Duodenal mucosa (tissue), 2 donors: ENCODE measurements at regions not wholly inside any gene's neighbourhood (a gene's known extent, or its start where the extent isn't known, plus 50 kb on each side); places are given as distances from the start of the nearest gene placed in this dataset.

Experiments used
- H3K27ac ChIP-seq: one replicate; pipeline ENCODE4 v1.7.0; 2013; ENCODE audit warnings: low read depth, low read length
- H3K27me3 ChIP-seq, 2 donors: one replicate each; pipeline ENCODE4 v1.7.0; 2013; ENCODE audit warnings: low read length in 2 of 2, control low read depth in 1 of 2; ENCODE audit not compliant: insufficient read depth in 2 of 2, control insufficient read depth in 1 of 2
- H3K36me3 ChIP-seq, 2 donors: one replicate each; pipeline ENCODE4 v1.7.0; 2013; ENCODE audit warnings: low read length in 2 of 2, control low read depth in 1 of 2; ENCODE audit not compliant: insufficient read depth in 2 of 2, control insufficient read depth in 1 of 2
- H3K4me1 ChIP-seq, 2 donors: one replicate each; pipeline ENCODE4 v1.7.0; 2013; ENCODE audit warnings: low read length in 2 of 2, control low read depth in 1 of 2; ENCODE audit not compliant: insufficient read depth in 2 of 2, control insufficient read depth in 1 of 2
- H3K4me3 ChIP-seq, 2 donors: one replicate each; pipeline ENCODE4 v1.7.0; 2013; ENCODE audit warnings: low read length in 2 of 2, low read depth in 1 of 2
- H3K9ac ChIP-seq, 2 donors: one replicate each; pipeline ENCODE4 v1.7.0; 2013; ENCODE audit warnings: low read length in 2 of 2, low read depth in 1 of 2
- H3K9me3 ChIP-seq, 2 donors: one replicate each; pipeline ENCODE4 v1.7.0; 2013; ENCODE audit warnings: low read length in 2 of 2, control low read depth in 1 of 2; ENCODE audit not compliant: control insufficient read depth in 1 of 2

DNA sequence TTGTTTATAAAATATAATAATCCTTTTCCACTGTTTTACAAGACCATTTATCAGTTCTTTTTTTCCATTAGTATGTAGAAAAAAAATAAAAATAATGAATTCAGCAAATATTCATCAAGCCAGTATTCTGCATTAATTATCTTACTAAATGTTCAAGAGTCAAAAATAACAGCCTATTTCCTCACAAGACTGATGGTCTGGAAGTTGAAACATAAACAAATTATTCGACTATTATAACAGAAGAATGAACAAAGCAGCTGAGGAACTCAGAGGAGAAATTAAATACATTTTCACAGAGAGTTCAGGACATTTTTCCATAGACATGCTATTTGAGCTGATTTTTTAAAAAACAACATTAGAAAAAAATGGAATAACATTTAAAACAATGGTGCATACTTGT, 2594.8 kb downstream of the ARAP2 start:
- H3K4me1 ChIP-seq, result no peaks in the 10 kb centered on the region
- no peak overlapping the region for H3K9ac ChIP-seq
- H3K27me3 ChIP-seq, result no peaks in the 10 kb centered on the region
- H3K4me3 ChIP-seq, result no peak overlapping the region
- no peaks in the 10 kb centered on the region for H3K36me3 ChIP-seq
- no peak overlapping the region for H3K27ac ChIP-seq
- H3K9me3 ChIP-seq, result peaks cover 0 to 2% of the 10 kb centered on the region in 2 donors

DNA sequence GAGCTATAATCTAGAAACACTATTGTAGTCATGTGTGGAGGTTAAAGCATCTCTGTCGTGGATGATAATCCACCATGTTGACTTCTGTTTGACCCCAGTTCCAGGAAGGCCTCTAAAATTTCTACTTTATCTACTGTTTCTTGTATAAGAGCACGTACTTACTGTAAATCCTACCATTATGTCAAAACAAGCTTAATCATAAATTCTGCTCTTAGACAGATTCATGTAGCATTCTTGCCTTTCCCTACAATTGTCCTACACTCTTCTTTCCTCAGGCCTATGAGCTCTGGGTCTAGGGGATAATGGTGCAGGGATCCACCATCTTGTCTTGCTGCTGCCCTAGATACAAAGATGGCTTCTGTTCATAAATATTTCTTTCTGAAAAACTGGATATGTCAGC, 2594.3 kb downstream of the ARAP2 start:
- H3K27ac ChIP-seq, result no peak overlapping the region
- H3K4me3 ChIP-seq, result no peak overlapping the region
- no peaks in the 10 kb centered on the region for H3K36me3 ChIP-seq
- H3K27me3 ChIP-seq, result no peaks in the 10 kb centered on the region
- no peak overlapping the region for H3K9ac ChIP-seq
- H3K4me1 ChIP-seq, result no peaks in the 10 kb centered on the region
- peaks cover 0 to 2% of the 10 kb centered on the region in 2 donors for H3K9me3 ChIP-seq

DNA sequence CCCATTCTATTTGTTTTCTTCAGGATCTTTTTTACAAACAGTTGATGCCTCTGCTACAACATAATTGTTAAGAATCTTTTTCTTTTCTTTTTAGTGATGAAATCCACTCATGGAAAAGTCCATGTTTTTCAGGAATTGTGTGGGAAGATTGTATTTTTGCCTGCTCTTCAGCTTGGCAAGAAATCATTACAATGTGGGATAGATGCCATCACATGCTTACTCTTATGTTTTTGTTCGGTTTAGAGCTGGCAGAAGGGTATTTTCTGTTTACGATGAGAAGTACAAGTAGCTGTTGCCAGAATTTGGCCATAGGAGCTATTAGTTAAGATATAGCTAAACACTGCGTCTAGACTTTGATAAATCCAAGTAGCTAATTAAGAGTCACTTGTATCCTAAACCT, 2585.3 kb downstream of the ARAP2 start:
- H3K9ac ChIP-seq, result no peak overlapping the region
- H3K27ac ChIP-seq, result no peak overlapping the region
- H3K27me3 ChIP-seq, result no peaks in the 10 kb centered on the region
- H3K36me3 ChIP-seq, result no peaks in the 10 kb centered on the region
- no peak overlapping the region for H3K4me3 ChIP-seq
- H3K9me3 ChIP-seq, result peaks cover 2 to 3% of the 10 kb centered on the region in 2 donors
- no peaks in the 10 kb centered on the region for H3K4me1 ChIP-seq

DNA sequence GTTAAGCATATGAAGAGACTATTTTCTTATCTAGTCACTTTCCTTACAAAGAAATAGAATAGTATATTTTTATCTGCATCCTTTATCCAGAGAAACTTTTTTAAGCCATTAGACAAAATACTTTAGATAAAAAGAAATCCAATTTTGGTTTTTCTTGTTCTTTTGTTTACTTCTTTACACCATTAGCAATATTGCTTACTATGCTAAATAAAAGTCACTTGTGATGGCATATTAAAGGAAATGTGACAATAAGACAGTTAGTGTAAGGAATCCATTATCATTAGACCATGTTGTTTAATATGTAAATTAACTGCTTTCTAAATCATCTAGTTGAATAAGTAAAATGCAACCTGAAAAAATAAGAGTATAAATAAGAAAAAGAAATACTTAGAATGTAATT, 2582.7 kb downstream of the ARAP2 start:
- no peak overlapping the region for H3K9ac ChIP-seq
- no peaks in the 10 kb centered on the region for H3K36me3 ChIP-seq
- H3K4me3 ChIP-seq, result no peak overlapping the region
- no peaks in the 10 kb centered on the region for H3K4me1 ChIP-seq
- peaks cover 2 to 3% of the 10 kb centered on the region in 2 donors for H3K9me3 ChIP-seq
- H3K27ac ChIP-seq, result no peak overlapping the region
- no peaks in the 10 kb centered on the region for H3K27me3 ChIP-seq

DNA sequence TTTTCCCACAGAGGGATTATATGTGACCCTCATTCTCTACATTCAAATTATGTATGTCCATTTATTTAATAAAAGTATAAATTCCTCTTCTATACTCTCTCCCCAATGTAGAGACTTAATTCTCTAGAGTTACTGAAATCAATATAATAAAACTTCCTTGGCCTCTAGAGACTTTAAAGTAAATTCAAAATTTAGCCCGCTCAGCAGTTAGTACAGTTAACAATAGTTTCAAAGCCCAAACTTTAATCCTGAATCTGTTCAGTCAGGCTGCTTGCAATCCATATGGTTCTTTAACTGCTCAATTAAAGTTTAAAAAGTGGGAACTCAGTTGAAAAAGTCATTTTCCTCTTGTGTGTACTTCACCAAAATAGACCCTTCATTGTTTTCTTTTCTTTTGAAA, 2558.4 kb downstream of the ARAP2 start:
- H3K4me3 ChIP-seq, result no peak overlapping the region
- H3K4me1 ChIP-seq, result no peaks in the 10 kb centered on the region
- H3K36me3 ChIP-seq, result no peaks in the 10 kb centered on the region
- H3K27me3 ChIP-seq, result no peaks in the 10 kb centered on the region
- peaks cover 1 to 12% of the 10 kb centered on the region in 2 donors for H3K9me3 ChIP-seq
- H3K27ac ChIP-seq, result no peak overlapping the region
- H3K9ac ChIP-seq, result no peak overlapping the region

DNA sequence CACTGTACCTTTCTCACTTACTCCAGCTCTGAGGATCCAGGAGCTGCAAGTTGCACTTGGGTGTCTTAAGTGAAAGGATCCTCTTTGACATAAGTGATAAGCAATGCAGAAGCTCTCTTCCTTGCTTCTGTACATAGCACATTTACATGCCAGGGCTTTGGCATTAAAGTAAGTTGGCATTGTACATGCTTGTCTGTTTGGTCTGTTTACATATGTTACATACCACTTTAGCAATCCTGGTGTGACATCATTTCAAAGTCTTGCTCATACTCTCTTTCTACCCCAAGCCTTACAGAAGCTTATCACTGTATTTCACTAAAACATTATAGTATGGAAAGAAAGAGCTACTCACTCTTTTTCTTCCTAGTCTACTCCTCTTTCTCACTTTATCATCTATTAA, 2548.3 kb downstream of the ARAP2 start:
- no peak overlapping the region for H3K27ac ChIP-seq
- H3K9me3 ChIP-seq, result peaks cover 0 to 8% of the 10 kb centered on the region in 2 donors
- H3K27me3 ChIP-seq, result no peaks in the 10 kb centered on the region
- H3K4me1 ChIP-seq, result no peaks in the 10 kb centered on the region
- H3K4me3 ChIP-seq, result no peak overlapping the region
- no peak overlapping the region for H3K9ac ChIP-seq
- H3K36me3 ChIP-seq, result no peaks in the 10 kb centered on the region

DNA sequence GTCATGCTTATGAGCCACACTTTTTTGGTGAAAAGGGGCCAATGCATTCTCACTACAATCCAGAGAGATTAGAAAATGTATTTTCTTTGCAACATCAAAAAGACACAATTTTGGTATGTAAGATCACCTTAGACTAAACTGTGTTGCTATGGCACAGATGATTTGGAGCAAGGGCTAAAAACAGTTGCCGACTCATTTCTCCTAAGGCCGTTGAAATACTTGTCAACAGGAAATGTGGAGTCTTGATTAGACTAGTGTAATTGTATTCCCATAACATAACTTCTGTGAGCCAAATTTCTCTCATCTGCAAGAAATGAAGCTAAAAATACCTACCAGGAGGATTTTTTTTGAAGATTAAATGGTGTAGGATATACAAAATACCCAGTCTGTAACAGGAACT, 2547.7 kb downstream of the ARAP2 start:
- H3K36me3 ChIP-seq, result no peaks in the 10 kb centered on the region
- no peak overlapping the region for H3K9ac ChIP-seq
- H3K4me1 ChIP-seq, result no peaks in the 10 kb centered on the region
- no peaks in the 10 kb centered on the region for H3K27me3 ChIP-seq
- H3K27ac ChIP-seq, result no peak overlapping the region
- H3K4me3 ChIP-seq, result no peak overlapping the region
- H3K9me3 ChIP-seq, result peaks cover 0 to 8% of the 10 kb centered on the region in 2 donors

DNA sequence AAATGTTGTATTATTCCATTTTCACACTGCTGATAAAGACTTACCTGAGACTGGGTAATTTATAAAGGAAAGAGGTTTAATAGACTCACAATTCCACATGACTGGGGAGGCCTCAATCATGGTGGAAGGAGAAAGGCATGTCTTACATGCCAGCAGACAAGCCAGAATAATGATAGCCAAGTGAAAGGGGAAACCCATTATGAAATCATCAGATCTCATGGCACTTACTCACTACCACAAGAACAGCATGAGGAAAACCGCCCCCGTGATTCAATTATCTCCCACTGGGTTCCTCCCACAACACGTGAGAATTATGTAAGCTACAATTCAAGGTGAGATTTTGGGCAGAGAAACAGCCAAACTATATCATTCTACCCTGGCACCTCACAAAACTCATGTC, 2535.1 kb downstream of the ARAP2 start:
- Histone ChIP-seq H3K36me3 (no peaks in the 10 kb centered on the region), H3K27me3 (no peaks in the 10 kb centered on the region), H3K9me3 (peaks cover 2 to 10% of the 10 kb centered on the region in 2 donors), H3K27ac (no peak overlapping the region), H3K4me3 (no peak overlapping the region), H3K4me1 (no peaks in the 10 kb centered on the region), H3K9ac (no peak overlapping the region)

DNA sequence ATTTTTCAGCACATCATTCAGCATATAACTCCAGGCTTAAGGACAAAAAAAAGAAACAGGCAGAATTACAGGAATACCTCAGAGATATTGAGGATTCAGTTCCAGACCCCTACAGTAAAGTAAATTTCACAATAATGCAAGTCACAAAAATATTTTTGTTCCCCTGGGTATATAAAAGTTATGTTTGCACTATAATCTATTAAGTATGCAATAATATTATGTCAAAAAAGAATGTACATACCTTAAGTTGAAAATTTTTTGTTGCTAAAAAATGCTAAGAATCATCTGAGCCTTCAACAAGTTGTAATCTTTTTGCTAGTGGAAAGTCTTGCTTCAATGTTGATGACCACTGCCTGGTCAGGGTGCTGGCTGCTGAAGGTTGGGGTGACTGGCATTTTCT, 2532.5 kb downstream of the ARAP2 start:
- Histone ChIP-seq H3K4me1 (no peaks in the 10 kb centered on the region), H3K4me3 (no peak overlapping the region), H3K36me3 (no peaks in the 10 kb centered on the region), H3K27ac (no peak overlapping the region), H3K27me3 (no peaks in the 10 kb centered on the region), H3K9ac (no peak overlapping the region), H3K9me3 (peaks cover 0 to 10% of the 10 kb centered on the region in 2 donors)

DNA sequence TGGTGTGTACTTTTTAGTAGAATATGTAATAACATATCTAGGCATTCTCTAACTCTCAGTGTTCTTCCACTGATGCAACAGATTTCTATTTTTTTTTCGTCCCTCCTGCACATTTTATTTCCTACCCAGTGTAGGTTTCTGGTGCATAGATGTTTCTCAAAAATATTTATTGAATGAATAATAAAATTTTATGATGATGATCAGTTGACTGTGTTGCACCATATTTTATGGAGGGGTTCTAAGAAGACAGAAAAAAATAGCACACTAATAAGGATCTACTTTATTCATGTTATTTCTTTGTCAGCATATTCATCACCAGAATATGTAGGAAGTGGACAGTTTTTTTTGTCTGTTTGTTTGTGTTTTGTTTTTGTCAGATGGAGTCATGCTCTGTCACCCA, 2529.3 kb downstream of the ARAP2 start:
- no peaks in the 10 kb centered on the region for H3K27me3 ChIP-seq
- H3K4me3 ChIP-seq, result no peak overlapping the region
- H3K36me3 ChIP-seq, result no peaks in the 10 kb centered on the region
- peaks cover 0 to 12% of the 10 kb centered on the region in 2 donors for H3K9me3 ChIP-seq
- no peaks in the 10 kb centered on the region for H3K4me1 ChIP-seq
- H3K9ac ChIP-seq, result no peak overlapping the region
- no peak overlapping the region for H3K27ac ChIP-seq

DNA sequence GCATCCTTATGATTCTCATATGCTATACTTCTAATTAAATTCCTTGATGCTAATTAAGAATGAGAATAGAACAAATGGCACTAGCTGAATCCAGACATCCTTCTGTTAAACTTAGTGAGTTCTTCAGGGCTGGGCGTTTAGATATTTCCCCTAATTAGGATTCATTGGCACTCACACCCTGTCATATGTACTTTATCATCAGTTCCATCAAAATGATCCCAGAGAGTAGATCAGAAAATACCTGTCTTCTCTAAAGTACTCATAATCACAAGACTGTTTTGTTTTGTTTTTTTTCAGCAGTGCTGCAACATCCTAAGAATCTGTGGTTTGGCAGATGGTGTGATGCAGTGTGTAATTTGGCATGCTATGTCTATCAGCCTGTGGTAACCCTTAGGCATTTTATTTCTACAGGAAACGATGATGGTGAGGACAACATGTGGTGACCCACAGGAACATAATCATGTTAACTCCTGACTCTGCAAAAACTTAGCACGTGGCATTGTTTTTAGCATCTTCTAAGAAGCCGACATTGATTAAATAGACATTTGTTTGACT, 2528.4 kb downstream of the ARAP2 start:
- no peaks in the 10 kb centered on the region for H3K4me1 ChIP-seq
- H3K27ac ChIP-seq, result no peak overlapping the region
- no peaks in the 10 kb centered on the region for H3K27me3 ChIP-seq
- no peaks in the 10 kb centered on the region for H3K36me3 ChIP-seq
- peaks cover 0 to 7% of the 10 kb centered on the region in 2 donors for H3K9me3 ChIP-seq
- no peak overlapping the region for H3K4me3 ChIP-seq
- H3K9ac ChIP-seq, result no peak overlapping the region
